Fibroblast of peridontal ligament (primary cell): ENCODE measurements at regions not wholly inside any gene's neighbourhood (a gene's known extent, or its start where the extent isn't known, plus 50 kb on each side); places are given as distances from the start of the nearest gene placed in this dataset.

Experiments used
- DNase-seq: peaks from one replicate; pipeline ENCODE4 v3.0.0-alpha.2; 2010; ENCODE audit errors: extremely low read depth

GRCh38 chr15:66848686-66849392, 146.8 kb downstream of the SMAD6 start:
- no peak for DNase-seq

GRCh38 chr15:66849393-66849745, 147.3 kb downstream of the SMAD6 start:
- no peak for DNase-seq

GRCh38 chr15:66849746-66850077, 147.7 kb downstream of the SMAD6 start:
- no peak for DNase-seq

- DNase-seq, result no peak
Measured at GRCh38 chr15:66850078-66850991, 148.3 kb downstream of the SMAD6 start.

- no peak for DNase-seq
Measured at GRCh38 chr15:66850996-66851310, 148.9 kb downstream of the SMAD6 start.

- DNase-seq, result peak; percentile 79
Measured at GRCh38 chr15:66851311-66852063, 149.5 kb downstream of the SMAD6 start.

GRCh38 chr15:66852064-66852905, 150.2 kb downstream of the SMAD6 start:
- DNase-seq, result no peak

GRCh38 chr15:66854012-66854965, 152.3 kb downstream of the SMAD6 start:
- no peak for DNase-seq

- DNase-seq, result no peak
Measured at GRCh38 chr15:66855041-66855440, 153.0 kb downstream of the SMAD6 start.

- DNase-seq, result no peak
Measured at GRCh38 chr15:66857694-66858093, 155.7 kb downstream of the SMAD6 start.

GRCh38 chr15:66858423-66859207, 156.6 kb downstream of the SMAD6 start:
- DNase-seq, result no peak

- no peak for DNase-seq
Measured at GRCh38 chr15:66859688-66860253, 157.7 kb downstream of the SMAD6 start.

GRCh38 chr15:66860844-66861243, 158.8 kb downstream of the SMAD6 start:
- DNase-seq, result no peak

- no peak for DNase-seq
Measured at GRCh38 chr15:66862111-66862939, 160.3 kb downstream of the SMAD6 start.

- DNase-seq, result peak; percentile 89
Measured at GRCh38 chr15:66862940-66863335, 160.9 kb downstream of the SMAD6 start.

GRCh38 chr15:66863390-66864085, 161.5 kb downstream of the SMAD6 start:
- DNase-seq, result no peak

GRCh38 chr15:66864086-66864830, 162.2 kb downstream of the SMAD6 start:
- DNase-seq, result no peak
